ENCODE measurements at regions not wholly inside any gene's neighbourhood (a gene's known extent, or its start where the extent isn't known, plus 50 kb on each side); places are given as distances from the start of the nearest gene placed in this dataset.
"Not testable (repeated sequence)": the region's sequence is repeated elsewhere in the genome, so short reads cannot be mapped to it uniquely, and the experiment has no call there.

DNA sequence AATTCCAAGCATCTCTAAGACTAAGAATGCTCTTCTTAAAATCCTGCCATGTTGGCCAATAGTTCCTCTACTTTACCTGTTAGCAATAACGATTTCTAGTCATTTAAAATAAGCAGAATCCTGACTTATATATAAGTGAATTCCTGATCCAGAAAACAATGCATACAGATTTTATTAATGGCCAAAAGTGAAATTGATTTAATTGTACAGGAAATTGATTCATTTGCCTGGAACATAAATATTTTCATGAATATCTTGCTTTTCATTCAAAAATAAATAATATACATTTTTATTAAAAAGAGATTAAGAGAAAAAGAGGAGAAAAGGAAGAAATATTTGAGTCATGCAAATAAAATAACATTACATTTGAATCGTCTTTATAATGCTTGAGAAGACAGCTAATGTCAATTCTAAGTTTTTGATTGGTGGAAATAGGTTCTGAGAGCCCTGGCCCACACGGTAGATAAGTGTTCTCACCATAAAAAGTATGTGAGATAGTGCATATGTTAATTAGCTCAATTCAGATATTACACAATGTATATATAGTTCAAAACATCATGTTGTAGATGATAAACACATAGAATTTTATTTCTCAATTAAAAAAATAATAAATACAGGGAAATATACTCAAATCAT lies 323.2 kb upstream of the MIR17HG start:
- no peak for DNase-seq (ENCODE audit: low read depth, low spot score)
- no peak overlapping the region for H3K4me3 ChIP-seq (ENCODE audit: low read length)

DNA sequence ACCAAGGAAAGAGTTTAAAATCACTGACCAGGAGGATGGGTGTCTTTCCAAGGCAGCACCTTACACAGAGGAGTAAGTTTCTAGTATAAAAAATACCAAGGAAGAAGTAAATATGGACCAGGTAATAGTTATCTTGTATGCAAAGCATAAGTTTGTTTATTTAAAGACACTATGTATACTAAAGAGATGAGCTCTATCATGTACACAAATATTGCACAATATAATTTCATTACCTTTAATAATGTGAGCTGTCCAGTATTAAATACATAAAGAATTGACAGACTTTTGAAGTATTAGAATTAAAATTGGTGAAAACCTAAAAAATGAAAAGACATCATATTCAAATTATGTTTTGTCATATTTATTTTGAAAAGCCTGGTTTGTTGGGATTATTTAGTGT lies 322.0 kb upstream of the MIR17HG start:
- DNase-seq (ENCODE audit: low read depth, low spot score): no peak
- H3K4me3 ChIP-seq (ENCODE audit: low read length): no peak overlapping the region

DNA sequence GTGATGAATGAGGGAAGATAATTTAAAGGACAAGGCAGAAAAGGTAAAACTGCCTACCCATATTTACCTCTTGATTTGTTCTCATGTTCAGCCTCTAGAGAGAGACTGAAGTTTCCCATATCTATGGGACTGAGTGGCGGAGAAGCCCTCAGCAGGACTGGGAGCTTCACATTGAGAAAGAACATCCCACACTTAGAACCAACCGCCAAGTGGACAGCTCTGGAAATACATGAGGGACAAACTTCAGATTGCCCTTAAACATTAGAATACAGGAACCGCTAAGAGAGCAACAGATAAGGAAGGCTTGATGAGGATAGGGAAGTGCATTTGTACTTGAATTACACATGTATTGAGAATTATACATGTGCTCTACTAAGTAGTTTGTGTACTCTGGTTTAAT lies 316.0 kb upstream of the MIR17HG start:
- no peak for DNase-seq (ENCODE audit: low read depth, low spot score)
- H3K4me3 ChIP-seq (ENCODE audit: low read length): no peak overlapping the region

DNA sequence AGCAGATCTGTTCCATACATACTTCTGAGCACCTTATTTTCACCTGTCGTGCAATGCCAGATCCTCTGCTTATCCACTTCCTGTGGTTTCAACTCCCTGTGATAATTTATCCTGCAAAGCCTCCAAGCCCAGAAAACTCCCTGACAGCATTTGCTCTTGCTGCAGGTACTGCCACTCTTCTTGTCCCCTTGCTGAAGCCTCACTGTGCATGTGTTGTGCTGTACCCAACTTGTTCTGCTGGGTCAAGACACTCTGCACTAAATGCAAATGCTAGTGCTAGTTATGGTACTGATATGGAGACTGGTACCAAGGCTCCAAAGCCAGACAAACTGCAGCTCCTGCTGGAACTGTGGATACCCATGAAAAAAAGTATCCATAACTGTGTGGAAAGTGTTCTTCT lies 315.4 kb upstream of the MIR17HG start:
- no peak overlapping the region for H3K4me3 ChIP-seq (ENCODE audit: low read length)
- no peak for DNase-seq (ENCODE audit: low read depth, low spot score)

GRCh38 chr13:91036886-91037285 lies 310.6 kb upstream of the MIR17HG start:
- no peak for DNase-seq (ENCODE audit: low read depth, low spot score)
- no peak overlapping the region for H3K4me3 ChIP-seq (ENCODE audit: low read length)

DNA sequence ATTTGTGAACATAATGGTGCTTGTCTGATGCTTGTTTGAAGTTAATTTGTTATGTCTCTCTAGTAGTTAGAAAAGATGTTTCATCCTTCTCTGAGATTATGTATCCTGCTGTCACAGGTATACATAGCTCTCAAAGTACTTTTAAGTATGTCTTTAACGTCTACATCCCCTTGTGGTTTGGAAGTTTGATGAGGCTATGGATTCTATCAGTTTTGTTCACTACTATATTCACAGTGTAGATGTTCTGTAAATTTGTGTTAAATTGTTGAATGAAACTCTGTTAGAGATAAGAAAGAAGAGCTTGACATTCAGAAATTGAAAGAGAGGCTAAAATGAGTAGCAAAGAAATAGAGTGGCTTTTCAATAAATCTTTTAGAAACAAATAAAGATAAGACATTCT lies 304.6 kb upstream of the MIR17HG start:
- DNase-seq (ENCODE audit: low read depth, low spot score): no peak
- H3K4me3 ChIP-seq (ENCODE audit: low read length): no peak overlapping the region

DNA sequence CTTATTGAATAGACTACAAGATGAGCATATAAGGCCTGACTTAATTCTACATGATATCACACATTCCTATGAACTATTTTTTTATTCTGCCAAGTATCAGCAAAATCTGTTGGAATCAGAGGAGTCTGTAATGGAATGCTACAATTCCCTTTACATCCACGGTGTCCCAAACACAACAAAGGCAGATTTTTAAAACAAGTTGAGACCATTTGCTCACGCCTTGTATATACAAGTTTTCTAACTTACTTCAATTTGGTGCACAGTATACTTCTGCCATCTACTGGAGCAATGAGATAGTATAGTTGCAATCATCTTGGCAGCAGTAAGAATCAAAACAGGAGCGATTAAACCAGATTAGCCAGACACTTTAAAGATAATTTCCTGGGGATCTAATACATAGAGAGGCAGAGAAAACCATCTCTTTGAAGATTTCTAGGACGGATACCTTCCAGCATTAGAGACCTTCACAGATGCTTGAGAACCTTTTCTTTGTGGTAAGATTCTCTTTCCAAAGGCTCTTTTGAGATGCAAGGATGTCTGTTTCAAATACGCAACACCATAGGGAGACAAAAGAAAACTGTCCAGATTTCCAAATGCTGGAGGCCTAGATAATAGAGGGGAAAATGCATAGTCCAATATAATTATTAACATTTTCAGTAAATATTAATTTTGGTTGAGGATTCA lies 302.0 kb upstream of the MIR17HG start:
- no peak overlapping the region for H3K4me3 ChIP-seq (ENCODE audit: low read length)
- DNase-seq (ENCODE audit: low read depth, low spot score): no peak

GRCh38 chr13:91046715-91047327 lies 300.7 kb upstream of the MIR17HG start:
- no peak for DNase-seq (ENCODE audit: low read depth, low spot score)
- no peak overlapping the region for H3K4me3 ChIP-seq (ENCODE audit: low read length)

- H3K4me3 ChIP-seq (ENCODE audit: low read length): no peak overlapping the region
- no peak for DNase-seq (ENCODE audit: low read depth, low spot score)
Observed at GRCh38 chr13:91050970-91051369, 296.5 kb upstream of the MIR17HG start.

GRCh38 chr13:91052876-91053275 lies 294.6 kb upstream of the MIR17HG start:
- H3K4me3 ChIP-seq (ENCODE audit: low read length): no peak overlapping the region
- no peak for DNase-seq (ENCODE audit: low read depth, low spot score)

DNA sequence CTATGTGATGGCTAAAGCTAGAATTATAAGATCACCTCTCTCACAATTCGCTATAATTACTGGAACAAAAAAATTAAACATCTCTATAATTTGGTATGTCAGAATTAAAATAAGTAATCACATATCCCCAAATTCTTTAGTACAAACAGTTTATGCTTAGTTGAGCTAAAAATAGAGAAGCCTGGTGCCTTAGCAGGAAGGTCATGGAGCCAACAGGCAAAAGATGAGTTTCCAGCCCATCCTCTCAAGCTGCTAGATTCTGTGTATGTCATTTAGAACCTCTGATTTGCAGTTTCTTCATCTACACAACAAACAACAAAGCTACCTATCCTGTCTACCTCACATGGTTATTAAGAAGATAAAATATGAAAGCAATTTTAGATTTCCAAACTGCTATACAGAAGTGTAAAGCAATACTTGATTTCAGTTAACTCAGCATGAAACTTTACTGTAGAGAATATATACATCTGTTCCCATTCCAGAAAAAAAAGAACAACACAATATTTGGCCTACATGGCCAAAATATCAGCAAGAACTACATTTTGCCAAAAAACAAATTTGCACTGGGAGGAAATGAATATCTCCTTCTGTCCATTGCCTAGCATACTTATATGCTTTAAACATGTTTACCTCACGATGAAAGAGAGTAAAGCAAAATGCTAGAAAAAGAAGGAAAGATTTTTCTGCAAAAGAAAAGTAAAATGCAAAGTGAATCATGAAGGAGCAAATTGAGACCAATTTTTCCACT lies 294.0 kb upstream of the MIR17HG start:
- no peak for DNase-seq (ENCODE audit: low read depth, low spot score)
- H3K4me3 ChIP-seq (ENCODE audit: low read length): no peak overlapping the region

DNA sequence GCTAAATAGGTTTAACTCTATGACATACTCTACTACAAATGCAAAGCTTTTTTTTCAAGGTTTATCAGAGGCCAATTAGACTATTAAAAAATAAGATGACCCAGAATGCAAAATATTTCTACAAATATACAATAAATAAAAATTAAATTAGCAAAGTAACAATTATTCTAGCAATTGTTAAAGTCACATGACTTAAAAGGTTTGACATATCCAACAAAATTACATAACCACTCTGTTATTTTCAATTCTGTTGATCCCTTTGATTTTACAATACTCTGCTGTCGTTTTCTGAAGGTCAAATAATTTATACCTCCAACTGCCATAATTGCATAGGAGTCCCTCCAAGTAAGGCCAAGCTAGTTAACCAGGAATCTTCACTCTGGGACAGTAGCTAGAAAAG lies 292.6 kb upstream of the MIR17HG start:
- no peak for DNase-seq (ENCODE audit: low read depth, low spot score)
- H3K4me3 ChIP-seq (ENCODE audit: low read length): no peak overlapping the region

DNA sequence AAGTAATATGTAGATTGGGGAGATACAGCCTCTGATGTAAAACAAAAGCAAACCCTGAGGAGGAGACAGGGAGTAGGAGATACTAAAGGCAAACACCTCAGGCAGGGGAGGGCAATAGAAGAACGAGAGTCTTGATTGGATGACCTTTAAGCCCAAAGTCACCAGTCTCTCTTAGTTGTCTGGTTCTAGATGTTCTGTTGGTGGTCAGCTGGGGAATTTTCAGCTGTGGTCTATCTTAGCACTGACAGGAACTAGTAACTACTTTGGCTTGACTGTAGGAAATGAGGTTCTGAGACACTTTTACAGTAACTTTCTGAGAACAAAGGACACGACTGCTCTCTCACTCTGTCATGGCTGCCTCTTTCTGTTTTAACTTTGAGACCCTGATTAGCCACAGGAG lies 290.7 kb upstream of the MIR17HG start:
- no peak overlapping the region for H3K4me3 ChIP-seq (ENCODE audit: low read length)
- no peak for DNase-seq (ENCODE audit: low read depth, low spot score)

DNA sequence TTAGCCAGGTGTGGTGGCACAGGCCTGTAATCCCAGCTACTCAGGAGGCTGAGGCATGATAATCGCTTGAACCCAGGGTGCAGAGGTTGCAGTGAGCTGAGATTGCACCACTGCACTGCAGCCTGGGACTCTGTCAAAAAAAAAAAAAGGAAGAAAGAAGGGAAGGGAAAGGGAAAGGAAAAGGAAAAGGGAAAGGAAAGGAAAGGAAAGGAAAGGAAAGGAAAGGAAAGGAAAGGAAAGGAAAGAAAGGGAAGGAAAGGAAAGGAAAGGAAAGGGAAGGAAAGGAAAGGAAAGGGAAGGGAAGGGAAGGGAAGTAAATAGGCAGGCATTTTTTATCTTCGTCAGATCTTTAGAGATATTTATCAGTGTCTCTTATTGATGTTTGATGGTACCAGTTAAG lies 290.0 kb upstream of the MIR17HG start:
- not testable (repeated sequence) for DNase-seq (ENCODE audit: low read depth, low spot score); H3K4me3 ChIP-seq (ENCODE audit: low read length)

DNA sequence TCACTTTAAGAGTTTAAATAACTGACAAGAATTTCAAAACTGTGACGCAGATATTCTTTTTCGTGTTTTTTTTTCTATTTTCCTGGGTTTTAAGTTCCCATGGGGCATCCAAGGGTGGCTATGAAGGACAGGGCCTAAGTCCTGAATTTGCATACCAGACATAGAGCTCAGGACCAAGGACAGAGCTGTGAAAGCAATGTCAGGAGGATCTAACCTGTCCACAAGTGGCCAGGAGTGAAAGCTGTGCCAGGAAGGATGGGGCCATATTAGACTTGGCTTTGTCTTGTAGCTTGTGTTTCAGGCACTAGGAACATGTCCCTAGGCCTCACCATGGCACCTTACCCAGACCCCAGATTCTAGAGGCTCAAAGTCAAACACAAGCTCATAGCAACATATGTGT lies 289.4 kb upstream of the MIR17HG start:
- no peak overlapping the region for H3K4me3 ChIP-seq (ENCODE audit: low read length)
- DNase-seq (ENCODE audit: low read depth, low spot score): no peak

- no peak overlapping the region for H3K4me3 ChIP-seq (ENCODE audit: low read length)
- DNase-seq (ENCODE audit: low read depth, low spot score): no peak
Observed at GRCh38 chr13:91058919-91059318, 288.6 kb upstream of the MIR17HG start.

DNA sequence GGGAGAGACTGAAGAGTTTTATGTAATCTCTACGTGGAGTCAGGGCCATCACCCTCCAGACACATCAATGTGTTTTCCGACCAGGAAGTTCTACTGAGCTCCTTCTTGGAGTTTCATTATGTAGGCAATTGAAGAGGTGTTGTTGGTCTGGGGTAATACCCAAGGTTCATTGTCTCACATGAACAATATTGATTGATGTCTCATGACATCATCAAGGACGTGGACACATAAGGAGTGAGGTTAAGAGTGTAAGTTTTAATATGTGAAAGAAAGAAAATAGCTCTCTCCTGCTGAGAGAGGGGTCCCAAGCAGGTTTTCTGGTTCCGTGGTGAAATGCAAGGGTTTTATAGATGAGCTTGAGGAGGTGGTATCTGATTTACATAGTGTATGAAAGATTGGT lies 280.7 kb upstream of the MIR17HG start:
- no peak overlapping the region for H3K4me3 ChIP-seq (ENCODE audit: low read length)
- no peak for DNase-seq (ENCODE audit: low read depth, low spot score)

DNA sequence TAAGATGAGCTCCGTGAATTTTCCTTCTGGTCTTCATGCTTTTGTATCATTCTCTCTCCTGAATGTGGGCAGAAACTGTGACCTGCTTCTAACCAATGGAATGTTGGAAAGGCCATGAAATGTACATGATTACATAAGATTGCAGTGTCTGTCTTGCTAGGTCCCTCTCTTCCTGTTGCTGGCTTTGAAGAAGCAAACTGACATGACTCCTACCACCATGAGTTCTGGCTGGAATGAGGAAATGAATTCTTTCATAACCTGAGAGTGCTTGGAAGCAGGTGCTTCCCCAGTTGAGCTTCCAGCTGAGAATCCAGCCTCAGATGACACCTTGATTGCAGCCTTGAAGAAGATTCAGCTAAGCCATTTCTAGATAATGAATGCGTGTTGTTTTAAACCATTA lies 275.0 kb upstream of the MIR17HG start:
- H3K4me3 ChIP-seq (ENCODE audit: low read length): no peak overlapping the region
- DNase-seq (ENCODE audit: low read depth, low spot score): no peak

DNA sequence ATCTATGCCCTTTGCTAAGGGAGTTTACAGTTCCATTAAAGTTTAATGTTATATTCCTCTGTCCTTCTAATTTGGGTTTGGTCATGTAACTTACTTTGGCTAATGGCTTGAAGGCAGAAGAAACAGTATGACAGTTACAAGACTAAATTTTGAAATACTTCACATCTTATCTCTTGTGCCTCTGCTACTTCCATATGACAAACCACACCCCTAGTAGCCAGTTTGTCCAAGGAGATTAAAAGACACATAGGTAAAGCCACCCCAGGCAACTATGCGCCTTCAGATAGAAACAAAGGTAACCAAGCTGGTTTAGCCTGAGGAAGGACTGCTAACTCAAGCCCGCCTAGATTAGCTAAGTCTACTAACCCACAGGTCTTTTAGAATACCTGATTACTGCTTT lies 273.4 kb upstream of the MIR17HG start:
- DNase-seq (ENCODE audit: low read depth, low spot score): no peak
- H3K4me3 ChIP-seq (ENCODE audit: low read length): no peak overlapping the region

GRCh38 chr13:91076830-91077229 lies 270.7 kb upstream of the MIR17HG start:
- H3K4me3 ChIP-seq (ENCODE audit: low read length): no peak overlapping the region
- DNase-seq (ENCODE audit: low read depth, low spot score): no peak

All from Jurkat, Clone E6-1 (cell line).